Stimulated activated CD4-positive, alpha-beta T cell treated with anti-CD3 and anti-CD28 coated beads, Interleukin-2, amount 100 ng/mL, for 48 hours (primary cell): ENCODE measurements at regions not wholly inside any gene's neighbourhood (a gene's known extent, or its start where the extent isn't known, plus 50 kb on each side); places are given as distances from the start of the nearest gene placed in this dataset.

Experiments used
- DNase-seq, 2 donors: peaks; one replicate each; pipeline ENCODE4 v3.0.0-alpha.2; 2020

- DNase-seq, result no peak
These were observed 372.0 kb downstream of the CDH10 start for GRCh38 chr5:24272741-24273140.

GRCh38 chr5:24280215-24280614 lies 364.6 kb downstream of the CDH10 start:
- DNase-seq, result no peak

GRCh38 chr5:24281818-24282217 lies 363.0 kb downstream of the CDH10 start:
- no peak for DNase-seq

GRCh38 chr5:24289582-24290335 lies 355.0 kb downstream of the CDH10 start:
- DNase-seq, result no peak

DNA sequence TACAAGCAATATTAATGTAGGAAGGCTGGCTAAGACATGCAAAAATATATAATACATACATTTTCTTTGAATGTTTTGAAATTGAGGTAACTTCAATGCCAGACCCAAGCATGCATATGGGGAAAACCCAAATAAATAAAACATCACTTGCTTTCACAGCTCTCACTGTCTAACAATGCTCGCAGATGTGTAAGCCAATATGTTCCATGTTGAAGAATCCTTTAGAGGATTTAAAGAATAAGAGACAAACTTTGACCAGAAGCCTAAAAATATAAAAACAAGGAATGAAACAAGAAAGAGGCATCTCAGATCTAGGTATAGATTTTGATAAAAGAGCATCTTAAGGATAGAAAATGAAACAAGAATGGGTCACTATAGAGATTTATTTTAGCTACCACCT lies 354.2 kb downstream of the CDH10 start:
- DNase-seq, result no peak

GRCh38 chr5:24291916-24292315 lies 352.9 kb downstream of the CDH10 start:
- DNase-seq, result no peak

- DNase-seq, result no peak
These were observed 350.4 kb downstream of the CDH10 start for GRCh38 chr5:24294333-24294732.

DNA sequence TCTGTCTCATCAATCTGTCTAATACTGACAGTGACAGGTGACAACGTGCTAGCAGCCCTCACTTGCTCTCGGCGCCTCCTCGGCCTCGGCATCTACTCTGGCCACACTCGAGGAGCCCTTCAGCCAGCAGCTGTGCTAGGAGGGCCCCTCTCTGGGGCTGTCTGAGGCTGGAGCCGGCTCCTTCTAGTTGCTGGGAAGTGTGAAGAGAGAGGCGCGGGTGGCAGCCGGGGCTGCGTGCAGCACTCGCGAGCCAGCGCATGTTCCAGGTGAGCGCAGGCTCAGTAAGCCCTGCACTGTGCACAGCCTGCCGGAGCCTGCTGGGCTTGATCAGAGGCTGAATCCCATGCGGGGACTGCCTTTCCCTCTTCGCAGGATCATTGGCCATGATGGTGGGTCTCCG lies 330.7 kb downstream of the CDH10 start:
- no peak for DNase-seq

GRCh38 chr5:24320643-24321042 lies 324.1 kb downstream of the CDH10 start:
- no peak for DNase-seq

DNA sequence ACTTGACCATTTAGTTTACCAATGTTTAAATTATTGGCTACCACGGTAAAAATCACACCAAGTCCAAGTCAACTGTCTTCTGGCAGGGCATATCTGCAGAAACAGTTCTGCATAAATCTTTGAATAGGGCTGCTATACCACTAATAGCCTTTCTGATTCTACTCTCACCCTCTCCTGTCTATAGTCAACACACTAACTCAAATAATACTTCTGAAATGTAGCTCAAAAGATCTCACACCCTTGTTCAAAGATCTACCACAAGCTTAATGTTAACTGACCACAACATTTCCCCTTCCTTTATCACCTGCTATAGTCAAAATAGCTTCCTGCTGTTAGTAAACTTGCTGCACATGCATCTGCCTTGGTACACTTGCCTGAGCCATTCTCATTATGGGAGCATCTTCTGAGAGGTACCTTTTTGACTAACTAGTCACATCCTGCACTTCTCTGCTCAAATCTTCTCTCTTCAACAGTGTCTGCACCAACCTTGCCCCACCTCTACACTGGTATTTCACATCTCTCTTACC lies 319.4 kb downstream of the CDH10 start:
- DNase-seq, result no peak

- no peak for DNase-seq
These were observed 313.2 kb downstream of the CDH10 start for GRCh38 chr5:24331531-24331930.

GRCh38 chr5:24347158-24347557 lies 297.6 kb downstream of the CDH10 start:
- no peak for DNase-seq

DNA sequence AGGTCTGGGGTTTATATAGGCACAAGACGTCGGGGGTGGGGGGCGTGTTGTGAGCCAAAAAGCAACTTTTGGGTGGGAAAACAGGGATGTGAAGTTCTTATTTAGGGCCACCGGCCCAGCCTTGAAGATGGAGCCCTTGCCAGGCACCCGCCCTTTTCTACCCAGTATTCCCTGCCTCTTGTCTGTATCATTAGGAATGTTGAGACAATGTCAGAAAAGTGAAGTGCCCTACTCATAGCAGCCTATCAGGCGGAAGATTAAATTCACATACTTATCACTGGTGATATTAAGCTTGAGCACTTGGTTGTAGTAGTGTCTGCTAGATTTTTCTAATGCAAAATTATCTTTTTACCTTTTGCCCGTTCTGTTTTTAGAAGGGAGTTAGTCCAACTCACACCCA lies 293.5 kb downstream of the CDH10 start:
- no peak for DNase-seq

DNA sequence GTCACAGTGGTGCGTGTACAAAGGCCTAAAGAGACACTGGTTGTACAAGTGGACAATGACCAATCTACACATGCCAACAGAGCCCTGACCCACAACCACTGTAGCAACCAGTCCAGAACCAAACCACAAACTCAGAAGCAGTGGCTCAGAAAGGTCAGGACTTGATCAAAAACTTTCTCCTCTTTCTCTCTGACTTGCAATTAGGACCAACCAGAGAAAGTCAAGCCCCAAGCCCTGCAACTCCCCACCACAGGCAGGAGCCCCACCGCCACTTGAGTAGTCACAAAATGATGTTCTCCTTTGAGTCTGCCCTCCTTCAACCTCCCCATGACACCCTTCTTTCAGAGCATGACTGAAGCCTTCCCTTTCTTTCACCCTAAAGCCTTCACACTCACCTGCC lies 291.8 kb downstream of the CDH10 start:
- DNase-seq, result no peak

GRCh38 chr5:24353611-24354010 lies 291.2 kb downstream of the CDH10 start:
- DNase-seq, result no peak

GRCh38 chr5:24363789-24364481 lies 280.8 kb downstream of the CDH10 start:
- DNase-seq, result no peak

GRCh38 chr5:24364711-24365110 lies 280.1 kb downstream of the CDH10 start:
- no peak for DNase-seq

GRCh38 chr5:24365406-24365805 lies 279.4 kb downstream of the CDH10 start:
- DNase-seq, result no peak

DNA sequence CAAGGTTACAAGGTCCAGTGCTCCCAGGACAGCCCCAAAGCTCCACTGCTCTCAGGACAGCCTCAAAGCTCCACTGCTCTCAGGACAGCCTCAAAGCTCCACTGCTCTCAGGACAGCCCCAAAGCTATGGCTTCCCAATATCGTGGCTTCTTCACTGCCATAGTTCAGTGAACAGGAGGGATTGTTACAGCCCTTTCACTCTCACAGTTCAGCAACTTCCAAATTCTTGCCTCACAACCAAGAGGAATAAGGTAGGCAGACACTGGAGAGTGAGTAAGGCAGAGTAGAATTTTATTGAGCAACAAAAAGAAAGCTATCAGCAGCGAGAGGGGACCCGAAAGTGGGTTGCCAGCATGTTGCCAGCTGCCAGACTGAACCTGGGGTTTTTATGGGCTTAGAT lies 277.6 kb downstream of the CDH10 start:
- DNase-seq, result no peak

DNA sequence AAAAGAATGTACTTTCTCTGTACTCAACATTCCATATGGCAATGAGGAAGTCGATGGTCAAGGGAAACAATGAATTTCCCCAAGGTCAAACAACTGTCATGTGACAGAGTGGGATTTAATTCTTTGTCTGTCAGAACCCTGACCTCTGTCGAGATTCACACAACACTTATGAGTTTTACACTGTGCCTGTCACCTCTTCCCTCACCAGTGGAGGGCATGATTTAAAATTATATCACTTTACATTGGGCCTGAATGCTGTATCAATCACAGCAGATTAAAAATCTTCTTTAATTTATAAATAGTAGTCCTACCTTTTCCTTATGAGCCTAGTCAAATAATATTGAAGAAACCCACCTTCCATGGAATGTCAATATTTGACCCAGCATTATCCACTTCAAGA lies 276.7 kb downstream of the CDH10 start:
- no peak for DNase-seq

- DNase-seq, result no peak
These were observed 268.6 kb downstream of the CDH10 start for GRCh38 chr5:24376210-24376609.

DNA sequence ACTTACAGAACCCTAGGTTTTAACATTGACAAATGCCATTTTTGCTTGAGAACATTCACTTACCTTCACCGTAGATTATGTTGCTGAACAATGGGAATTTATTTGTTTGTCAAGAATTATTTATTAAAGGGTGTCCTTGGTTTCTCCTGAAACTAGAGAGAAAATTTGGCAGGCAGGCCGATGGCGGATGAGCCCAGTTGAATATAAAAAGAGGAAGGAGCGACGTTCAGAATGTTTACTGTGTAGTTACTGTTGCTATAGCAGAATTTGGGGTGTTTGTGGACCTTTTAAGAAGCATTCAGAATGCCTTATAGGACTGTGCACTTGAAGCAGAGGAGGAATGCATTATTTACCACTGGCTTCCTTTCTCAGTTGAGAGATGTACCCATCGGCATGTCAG lies 268.2 kb downstream of the CDH10 start:
- DNase-seq, result no peak

GRCh38 chr5:24381861-24382489 lies 262.8 kb downstream of the CDH10 start:
- DNase-seq, result no peak

DNA sequence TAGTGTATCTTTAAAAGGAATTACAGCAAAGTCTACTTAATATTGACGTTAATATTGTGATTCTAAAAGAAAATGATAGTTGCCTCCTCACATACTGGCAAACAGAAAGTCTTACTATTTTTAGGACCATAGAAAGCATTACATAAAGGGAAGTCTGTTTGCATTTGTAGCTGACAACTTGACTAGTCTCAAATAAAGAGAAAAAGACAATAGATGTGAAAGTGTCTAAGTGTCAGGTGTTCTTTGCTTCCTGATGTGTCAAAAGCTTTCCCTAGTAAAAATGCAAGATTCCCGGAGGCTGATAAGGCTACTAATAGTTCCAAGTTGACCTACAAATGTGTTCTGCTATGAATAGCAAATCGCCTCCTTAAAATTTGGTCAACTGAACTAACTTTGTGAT lies 259.7 kb downstream of the CDH10 start:
- no peak for DNase-seq
